HCT116 (cell line): ENCODE measurements at regions not wholly inside any gene's neighbourhood (a gene's known extent, or its start where the extent isn't known, plus 50 kb on each side); places are given as distances from the start of the nearest gene placed in this dataset.

ENCODE experiments used
- ATAC-seq: fragments of 200-7000 bp; cut with Tn5 transposase; 2 replicates; pipeline ENCODE4 v1.9.1; 2020; ENCODE audit warnings: mild to moderate bottlenecking, moderate library complexity
- BruUV-seq: library from RNA; stranded (reverse); fragments of 400-500 nt; replicated peaks from 2 replicates; lab custom pipeline; 2021; lab: Mats Ljungman, UMichigan
- CTCF ChIA-PET: fragments of 300-600 bp; sonication (Branson Sonifier 250); formaldehyde crosslinking; loops from one replicate; lab custom pipeline; 2021; ENCODE audit warnings: antibody characterized with exemption; lab: Charles Lee
- POLR2A ChIA-PET: fragments of 300-600, 350-600 bp; sonication (Branson Sonifier 250); formaldehyde crosslinking; loops from one replicate; lab custom pipeline; 2021; ENCODE audit warnings: antibody characterized with exemption; lab: Charles Lee
- RAD21 ChIA-PET, 2 experiments: fragments of 300-600 bp; sonication (Branson Sonifier 250); formaldehyde crosslinking; loops; one replicate each; lab custom pipeline; 2023; ENCODE audit warnings: low total read pairs in 2 of 2; ENCODE audit not compliant: uncharacterized antibody in 2 of 2, unreplicated experiment in 2 of 2, low non-redundant PET in 1 of 2; lab: Charles Lee
- DNase-seq: peaks from one replicate; pipeline ENCODE4 v3.0.0-alpha.2; 2010; ENCODE audit warnings: low read depth, low spot score
- H2AFZ ChIP-seq: fragments of 200-600 bp; shearing (Covaris generic), sonication (generic); 2 replicates; pipeline ENCODE4 v1.6.1; 2017; ENCODE audit warnings: low read depth, mixed run types, mixed read lengths, antibody characterized with exemption, low read length; ENCODE audit not compliant: poor library complexity, severe bottlenecking
- H3K27ac ChIP-seq: 2 replicates; pipeline ENCODE4 v1.5.1; 2012; ENCODE audit warnings: low read depth, low read length
- H3K27me3 ChIP-seq: fragments of 200-600 bp; sonication (generic); 2 replicates; pipeline ENCODE4 v1.6.1; 2016; ENCODE audit warnings: mixed run types, low read length, mixed read lengths; ENCODE audit not compliant: insufficient read depth
- H3K36me3 ChIP-seq, 2 experiments: fragments of 200-500 bp in 1 of 2; fragments of 200-600 bp in 1 of 2; sonication (Bioruptor generic) in 1 of 2; sonication (generic) in 1 of 2; 2 replicates each; pipeline versions ENCODE4 v1.5.1 to v1.6.1; 2014 to 2016; ENCODE audit warnings: low read length in 2 of 2, inconsistent platforms in 1 of 2, mixed read lengths in 1 of 2, mixed run types in 1 of 2; ENCODE audit not compliant: insufficient read depth in 2 of 2, control insufficient read depth in 1 of 2
- H3K4me1 ChIP-seq, 2 experiments: fragments of 200-600 bp in 1 of 2; sonication (generic) in 1 of 2; 2 replicates each; pipeline versions ENCODE4 v1.5.1 to v1.6.1; 2012 to 2017; ENCODE audit warnings: low read length in 2 of 2, inconsistent platforms in 1 of 2, mild to moderate bottlenecking in 1 of 2, mixed read lengths in 1 of 2, mixed run types in 1 of 2, moderate library complexity in 1 of 2; ENCODE audit not compliant: insufficient read depth in 2 of 2, control insufficient read depth in 1 of 2
- H3K4me2 ChIP-seq: fragments of 200-600 bp; sonication (generic); 2 replicates; pipeline ENCODE4 v1.6.1; 2017; ENCODE audit warnings: mixed run types, low read length, mixed read lengths
- H3K4me3 ChIP-seq, 2 experiments: fragments of 200-600 bp in 1 of 2; sonication (generic) in 1 of 2; replicated peaks in 1 of 2; 2 replicates each; pipeline ENCODE4 v1.5.1; 2011 to 2016; ENCODE audit warnings: low read length in 2 of 2, control low read depth in 1 of 2, low read depth in 1 of 2, mild to moderate bottlenecking in 1 of 2, mixed read lengths in 1 of 2, mixed run types in 1 of 2
- H3K79me2 ChIP-seq: fragments of 200-600 bp; sonication (generic); 2 replicates; pipeline ENCODE4 v1.6.1; 2017; ENCODE audit warnings: mild to moderate bottlenecking, mixed run types, low read length, moderate library complexity, mixed read lengths; ENCODE audit not compliant: insufficient read depth
- H3K9ac ChIP-seq: fragments of 200-600 bp; sonication (generic); 2 replicates; pipeline ENCODE4 v1.6.1; 2016; ENCODE audit warnings: low read length, mixed read lengths
- H3K9me2 ChIP-seq: fragments of 200-600 bp; sonication (generic), shearing (Covaris generic); 2 replicates; pipeline ENCODE4 v1.6.1; 2017; ENCODE audit warnings: mixed run types, mild to moderate bottlenecking, moderate library complexity; ENCODE audit not compliant: insufficient read depth
- H3K9me3 ChIP-seq, 2 experiments: fragments of 200-500 bp in 1 of 2; fragments of 200-600 bp in 1 of 2; sonication (Bioruptor generic) in 1 of 2; sonication (generic) in 1 of 2; 2 replicates each; pipeline ENCODE4 v1.6.1; 2014 to 2017; ENCODE audit warnings: low read length in 2 of 2, mixed read lengths in 2 of 2, inconsistent platforms in 1 of 2, low read depth in 1 of 2, mild to moderate bottlenecking in 1 of 2, mixed run types in 1 of 2, moderate library complexity in 1 of 2; ENCODE audit not compliant: control insufficient read depth in 1 of 2, insufficient read depth in 1 of 2
- H4K20me1 ChIP-seq: fragments of 200-600 bp; sonication (generic), shearing (Covaris generic); 2 replicates; pipeline ENCODE4 v1.6.1; 2017; ENCODE audit warnings: mixed run types, mild to moderate bottlenecking, moderate library complexity; ENCODE audit not compliant: insufficient read depth
- CBX3 ChIP-seq: IDR thresholded peaks from 2 replicates; pipeline ENCODE4 v1.6.1; 2012; ENCODE audit warnings: low read depth
- ELF1 ChIP-seq: IDR thresholded peaks from 2 replicates; pipeline ENCODE4 v1.6.1; 2012; ENCODE audit warnings: low read depth, borderline replicate concordance
- EZH2 ChIP-seq: fragments of 200-600 bp; sonication (generic); IDR thresholded peaks from 2 replicates; pipeline ENCODE4 v1.6.1; 2017; ENCODE audit warnings: antibody characterized with exemption, mixed run types
- EZH2phosphoT487 ChIP-seq: fragments of 200-600 bp; IDR thresholded peaks from 2 replicates; pipeline ENCODE4 v1.6.1; 2018; ENCODE audit warnings: antibody characterized with exemption, borderline replicate concordance
- FOSL1 ChIP-seq: IDR thresholded peaks from 2 replicates; pipeline ENCODE4 v1.6.1; 2012; ENCODE audit warnings: low read depth
- JUND ChIP-seq: IDR thresholded peaks from 2 replicates; pipeline ENCODE4 v1.6.1; 2012
- POLR2AphosphoS5 ChIP-seq: IDR thresholded peaks from 2 replicates; pipeline ENCODE4 v1.6.1; 2011; ENCODE audit warnings: mild to moderate bottlenecking, low read depth, low read length, moderate library complexity
- SP1 ChIP-seq: IDR thresholded peaks from 2 replicates; pipeline ENCODE4 v1.6.1; 2012; ENCODE audit warnings: low read depth
- SRF ChIP-seq: IDR thresholded peaks from 2 replicates; pipeline ENCODE4 v1.6.1; 2012; ENCODE audit warnings: low read depth
- TCF7L2 ChIP-seq: IDR thresholded peaks from 2 replicates; pipeline ENCODE4 v1.7.0; 2011; ENCODE audit warnings: borderline replicate concordance, inconsistent platforms; ENCODE audit not compliant: insufficient read depth, insufficient read length; ENCODE audit errors: extremely low read depth
- YY1 ChIP-seq: IDR thresholded peaks from 2 replicates; pipeline ENCODE4 v1.6.1; 2011; ENCODE audit warnings: low read length, low read depth, moderate library complexity, mild to moderate bottlenecking; ENCODE audit not compliant: insufficient replicate concordance; ENCODE audit errors: extremely low read depth
- ZNF274 ChIP-seq: fragments of 200-500 bp; sonication (Bioruptor generic); IDR thresholded peaks from 2 replicates; pipeline ENCODE4 v1.6.1; 2014; ENCODE audit warnings: mild to moderate bottlenecking, low read depth, low read length, inconsistent platforms
- intact Hi-C: fragments of 100-400 bp; cut with micrococcal nuclease; formaldehyde crosslinking; loops from 2 replicates; pipeline ENCODE4 v1.10.0; 2022
- TF ChIP-seq, protein P1 (sequence below), 3 experiments: fragments of 200-600 bp in 1 of 3; sonication (generic) in 1 of 3; IDR thresholded peaks in 2 of 3; conservative IDR thresholded peaks in 1 of 3; 2 replicates each; pipeline ENCODE4 v1.5.1; 2012 to 2017; ENCODE audit warnings: low read depth in 2 of 3, low read length in 2 of 3, antibody characterized with exemption in 1 of 3, borderline replicate concordance in 1 of 3, control low read depth in 1 of 3, mild to moderate bottlenecking in 1 of 3, mixed read lengths in 1 of 3, mixed run types in 1 of 3, moderate library complexity in 1 of 3; ENCODE audit not compliant: insufficient read depth in 1 of 3
- TF ChIP-seq, protein P2 (sequence below): IDR thresholded peaks from 2 replicates; pipeline ENCODE4 v1.6.1; 2012; ENCODE audit warnings: low read depth
- TF ChIP-seq, protein P3 (sequence below): IDR thresholded peaks from 2 replicates; pipeline ENCODE4 v1.6.1; 2012

DNA sequence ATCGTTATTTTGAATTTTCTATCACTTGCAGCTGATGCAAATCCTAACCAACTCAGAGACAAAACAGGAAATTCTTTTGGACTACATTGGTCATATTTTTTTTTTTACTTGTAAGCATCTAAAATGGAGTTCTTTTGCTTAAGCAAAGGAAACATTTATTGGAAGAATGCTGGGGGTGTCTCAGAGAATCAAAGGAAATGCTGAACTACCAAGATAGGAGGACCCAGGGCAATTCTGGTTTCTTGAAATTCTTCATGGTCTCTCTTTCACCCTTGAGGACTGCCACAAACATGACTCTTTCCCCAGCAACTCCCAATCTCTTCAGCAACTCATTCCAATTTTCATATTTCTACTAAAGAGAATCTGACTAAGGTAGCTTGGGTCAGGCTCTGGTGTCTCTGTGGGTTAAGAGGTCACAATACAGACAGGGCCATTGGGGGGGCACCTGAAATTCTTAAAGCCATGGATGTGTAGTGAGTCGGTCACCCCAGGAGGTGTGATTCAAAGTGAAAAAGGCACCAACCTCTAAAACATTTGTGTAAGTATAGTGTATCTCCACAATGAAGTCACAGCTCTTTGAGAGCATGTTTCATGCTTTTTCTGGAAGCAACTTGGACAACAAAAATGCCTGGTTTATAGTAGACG, 171.1 kb upstream of the FGGY start:
- no peaks in the 10 kb centered on the region for H3K36me3 ChIP-seq
- DNase-seq, result no peak
- no peak overlapping the region for H3K4me3 ChIP-seq
- H3K9ac ChIP-seq, result no peak overlapping the region
- no TSS peak for BruUV-seq
- no peaks in the 10 kb centered on the region for H3K9me3 ChIP-seq
- H3K9me2 ChIP-seq, result no peaks in the 10 kb centered on the region
- ChIA-PET CTCF (no interaction called here), POLR2A (no interaction called here)
- no peaks in the 10 kb centered on the region for H3K27me3 ChIP-seq
- ATAC-seq, result no peak
- no peaks in the 10 kb centered on the region for H3K79me2 ChIP-seq
- no peaks in the 10 kb centered on the region for H4K20me1 ChIP-seq
- no peaks in the 10 kb centered on the region for H3K4me1 ChIP-seq
- intact Hi-C loops, result no loop called here
- no peak overlapping the region for H2AFZ ChIP-seq
- H3K4me2 ChIP-seq, result no peak overlapping the region
- TF ChIP-seq JUND (no peak), SP1 (no peak), SRF (no peak), POLR2AphosphoS5 (no peak), ZNF274 (no peak), ELF1 (no peak), YY1 (no peak), EZH2 (no peak), FOSL1 (no peak), CBX3 (no peak), EZH2phosphoT487 (no peak), TCF7L2 (no peak)
- TF ChIP-seq, protein P1, sequence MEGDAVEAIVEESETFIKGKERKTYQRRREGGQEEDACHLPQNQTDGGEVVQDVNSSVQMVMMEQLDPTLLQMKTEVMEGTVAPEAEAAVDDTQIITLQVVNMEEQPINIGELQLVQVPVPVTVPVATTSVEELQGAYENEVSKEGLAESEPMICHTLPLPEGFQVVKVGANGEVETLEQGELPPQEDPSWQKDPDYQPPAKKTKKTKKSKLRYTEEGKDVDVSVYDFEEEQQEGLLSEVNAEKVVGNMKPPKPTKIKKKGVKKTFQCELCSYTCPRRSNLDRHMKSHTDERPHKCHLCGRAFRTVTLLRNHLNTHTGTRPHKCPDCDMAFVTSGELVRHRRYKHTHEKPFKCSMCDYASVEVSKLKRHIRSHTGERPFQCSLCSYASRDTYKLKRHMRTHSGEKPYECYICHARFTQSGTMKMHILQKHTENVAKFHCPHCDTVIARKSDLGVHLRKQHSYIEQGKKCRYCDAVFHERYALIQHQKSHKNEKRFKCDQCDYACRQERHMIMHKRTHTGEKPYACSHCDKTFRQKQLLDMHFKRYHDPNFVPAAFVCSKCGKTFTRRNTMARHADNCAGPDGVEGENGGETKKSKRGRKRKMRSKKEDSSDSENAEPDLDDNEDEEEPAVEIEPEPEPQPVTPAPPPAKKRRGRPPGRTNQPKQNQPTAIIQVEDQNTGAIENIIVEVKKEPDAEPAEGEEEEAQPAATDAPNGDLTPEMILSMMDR (IDR thresholded peaks at IDR 0.05 in 2 of 3, conservative IDR thresholded peaks at IDR 0.05 in 1 of 3; ENCODE audit: borderline replicate concordance in 1 of 3, insufficient read depth in 1 of 3, low read depth in 2 of 3, low read length in 2 of 3), result no peak
- TF ChIP-seq, protein P2, sequence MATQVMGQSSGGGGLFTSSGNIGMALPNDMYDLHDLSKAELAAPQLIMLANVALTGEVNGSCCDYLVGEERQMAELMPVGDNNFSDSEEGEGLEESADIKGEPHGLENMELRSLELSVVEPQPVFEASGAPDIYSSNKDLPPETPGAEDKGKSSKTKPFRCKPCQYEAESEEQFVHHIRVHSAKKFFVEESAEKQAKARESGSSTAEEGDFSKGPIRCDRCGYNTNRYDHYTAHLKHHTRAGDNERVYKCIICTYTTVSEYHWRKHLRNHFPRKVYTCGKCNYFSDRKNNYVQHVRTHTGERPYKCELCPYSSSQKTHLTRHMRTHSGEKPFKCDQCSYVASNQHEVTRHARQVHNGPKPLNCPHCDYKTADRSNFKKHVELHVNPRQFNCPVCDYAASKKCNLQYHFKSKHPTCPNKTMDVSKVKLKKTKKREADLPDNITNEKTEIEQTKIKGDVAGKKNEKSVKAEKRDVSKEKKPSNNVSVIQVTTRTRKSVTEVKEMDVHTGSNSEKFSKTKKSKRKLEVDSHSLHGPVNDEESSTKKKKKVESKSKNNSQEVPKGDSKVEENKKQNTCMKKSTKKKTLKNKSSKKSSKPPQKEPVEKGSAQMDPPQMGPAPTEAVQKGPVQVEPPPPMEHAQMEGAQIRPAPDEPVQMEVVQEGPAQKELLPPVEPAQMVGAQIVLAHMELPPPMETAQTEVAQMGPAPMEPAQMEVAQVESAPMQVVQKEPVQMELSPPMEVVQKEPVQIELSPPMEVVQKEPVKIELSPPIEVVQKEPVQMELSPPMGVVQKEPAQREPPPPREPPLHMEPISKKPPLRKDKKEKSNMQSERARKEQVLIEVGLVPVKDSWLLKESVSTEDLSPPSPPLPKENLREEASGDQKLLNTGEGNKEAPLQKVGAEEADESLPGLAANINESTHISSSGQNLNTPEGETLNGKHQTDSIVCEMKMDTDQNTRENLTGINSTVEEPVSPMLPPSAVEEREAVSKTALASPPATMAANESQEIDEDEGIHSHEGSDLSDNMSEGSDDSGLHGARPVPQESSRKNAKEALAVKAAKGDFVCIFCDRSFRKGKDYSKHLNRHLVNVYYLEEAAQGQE, result no peak
- TF ChIP-seq, protein P3, sequence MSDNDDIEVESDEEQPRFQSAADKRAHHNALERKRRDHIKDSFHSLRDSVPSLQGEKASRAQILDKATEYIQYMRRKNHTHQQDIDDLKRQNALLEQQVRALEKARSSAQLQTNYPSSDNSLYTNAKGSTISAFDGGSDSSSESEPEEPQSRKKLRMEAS, result no peak
- TF ChIP-seq, all 23 proteins: peak for 0
- H3K27ac ChIP-seq, result no peak overlapping the region
- RAD21 ChIA-PET, result no interaction called here
